UCSD-AML1 (cell line): ENCODE measurements at regions not wholly inside any gene's neighbourhood (a gene's known extent, or its start where the extent isn't known, plus 50 kb on each side); places are given as distances from the start of the nearest gene placed in this dataset.
"Not testable (repeated sequence)": the region's sequence is repeated elsewhere in the genome, so short reads cannot be mapped to it uniquely, and the experiment has no call there.

Experiments
- DNase-seq: peaks from one replicate; lab custom pipeline; 2025; ENCODE audit not compliant: unreplicated experiment; lab: John Stamatoyannopoulos, UW

- no peak for DNase-seq
Measured at GRCh38 chr6:122859676-122860075, 70.6 kb downstream of the SMPDL3A start.

DNA sequence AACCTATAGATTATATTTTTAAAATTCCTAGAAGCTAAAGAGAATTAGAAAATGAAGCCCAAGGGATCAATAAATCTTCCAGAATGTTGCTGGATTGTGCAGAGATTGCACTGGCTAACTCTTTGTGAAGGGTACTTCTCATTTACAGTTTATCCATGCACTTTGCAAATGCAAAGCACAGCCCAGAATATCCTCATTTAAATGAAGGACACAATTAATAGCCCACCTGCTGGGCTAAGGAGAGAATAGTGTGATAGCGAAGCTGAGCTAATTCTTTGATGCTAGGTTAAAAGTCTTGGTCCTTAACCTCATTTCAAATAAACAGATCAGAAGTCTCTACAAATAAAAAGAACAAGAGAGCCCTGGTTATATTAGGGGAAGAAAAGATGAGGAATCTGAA lies 72.5 kb downstream of the SMPDL3A start:
- no peak for DNase-seq

GRCh38 chr6:122868137-122868536 lies 79.1 kb downstream of the SMPDL3A start:
- DNase-seq = no peak

DNA sequence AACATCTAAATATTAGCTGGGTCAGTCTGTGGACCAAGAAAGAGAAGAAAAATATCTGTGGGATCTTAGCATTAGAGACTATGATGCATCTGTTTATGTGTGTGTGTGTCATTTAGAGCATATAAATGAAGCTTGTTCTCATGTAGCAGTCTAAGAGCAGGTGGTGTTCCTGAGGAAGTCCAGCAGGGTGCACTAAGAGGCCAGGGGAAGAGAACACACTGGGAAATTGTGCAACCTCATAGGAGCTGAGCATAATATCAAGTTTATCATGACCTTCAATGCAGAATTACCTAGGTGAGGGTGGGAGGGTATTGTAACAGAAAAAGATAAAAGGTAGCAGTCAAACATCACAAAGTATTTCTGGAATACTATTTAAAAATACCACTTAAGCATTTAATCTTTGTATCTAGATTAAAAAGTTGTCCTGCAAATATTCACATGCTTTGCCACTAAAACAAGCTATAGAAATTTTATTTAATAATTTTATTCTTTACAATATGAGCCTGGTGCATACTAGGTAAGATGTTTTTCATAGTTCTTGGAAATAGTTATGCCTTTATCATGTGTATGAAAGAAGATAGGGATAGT lies 80.5 kb downstream of the SMPDL3A start:
- DNase-seq = peak; percentile 10

DNA sequence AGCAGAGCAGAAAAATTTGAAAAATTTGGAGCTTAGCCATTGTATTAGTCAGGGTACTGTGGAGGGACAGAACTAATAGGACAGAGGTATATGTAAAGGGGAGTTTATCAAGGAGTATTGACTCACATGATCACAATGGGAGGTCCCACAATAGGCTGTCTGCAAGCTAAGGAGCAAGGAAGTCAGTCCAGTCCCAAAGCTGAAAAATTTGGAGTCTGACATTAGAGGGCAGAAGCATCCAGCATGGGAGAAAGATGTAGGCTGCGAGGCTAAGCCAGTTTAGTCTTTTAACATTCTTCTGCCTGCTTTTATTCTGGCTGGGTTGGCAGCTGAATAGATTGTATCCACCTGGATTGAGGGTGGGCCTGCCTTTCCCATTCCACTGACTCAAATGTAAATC lies 82.0 kb downstream of the SMPDL3A start:
- DNase-seq = no peak

- no peak for DNase-seq
Measured at GRCh38 chr6:122872311-122872710, 83.3 kb downstream of the SMPDL3A start.

- DNase-seq = no peak
Measured at GRCh38 chr6:122877302-122877701, 88.2 kb downstream of the SMPDL3A start.

GRCh38 chr6:122878796-122879195 lies 89.7 kb downstream of the SMPDL3A start:
- DNase-seq = no peak

- DNase-seq = no peak
Measured at GRCh38 chr6:122886481-122886880, 97.4 kb downstream of the SMPDL3A start.

- DNase-seq = no peak
Measured at GRCh38 chr6:122887941-122888340, 98.9 kb downstream of the SMPDL3A start.

GRCh38 chr6:122888680-122889079 lies 99.6 kb downstream of the SMPDL3A start:
- DNase-seq = not testable (repeated sequence)

DNA sequence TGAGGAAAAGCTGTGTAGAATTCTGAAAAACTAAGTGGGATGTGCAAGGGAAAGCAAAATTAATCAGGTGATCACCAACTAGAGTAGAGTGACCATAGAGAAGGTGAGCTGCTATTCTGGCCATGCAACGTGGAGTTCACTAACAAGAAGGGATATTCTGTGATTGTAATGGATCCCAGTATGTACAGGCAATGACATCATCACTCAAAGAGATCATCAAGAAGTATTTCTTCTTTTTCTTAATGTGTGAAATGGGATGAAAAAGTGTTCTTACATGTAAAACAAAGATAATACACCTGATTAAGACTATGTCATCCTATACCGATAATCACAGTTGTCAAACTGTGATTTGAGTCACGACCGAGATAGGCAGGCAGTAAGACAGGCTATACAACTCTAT lies 101.2 kb downstream of the SMPDL3A start:
- no peak for DNase-seq

DNA sequence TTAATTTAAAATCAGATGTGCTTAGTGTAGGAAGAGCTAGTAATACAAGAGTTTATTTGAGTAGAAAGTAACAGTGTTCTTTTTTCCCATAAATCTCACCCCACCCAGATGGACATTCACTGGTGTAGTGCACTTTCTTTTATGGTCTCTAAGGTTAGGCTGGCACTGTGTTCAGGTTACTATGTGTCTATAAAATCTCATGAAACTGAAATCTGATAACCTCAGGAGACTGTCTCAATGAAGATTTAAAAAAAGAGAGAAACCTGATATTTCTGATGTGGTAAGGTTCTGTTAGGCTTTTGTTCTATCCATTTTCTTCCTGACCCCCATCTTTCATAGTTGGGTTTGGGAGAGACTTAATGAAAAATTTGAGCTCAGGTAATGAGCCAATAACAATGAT lies 101.2 kb upstream of the CLVS2 start:
- no peak for DNase-seq

- no peak for DNase-seq
Measured at GRCh38 chr6:122902326-122902725, 93.7 kb upstream of the CLVS2 start.

GRCh38 chr6:122903266-122903915 lies 92.6 kb upstream of the CLVS2 start:
- DNase-seq = no peak

GRCh38 chr6:122904166-122904565 lies 91.9 kb upstream of the CLVS2 start:
- DNase-seq = no peak

- no peak for DNase-seq
Measured at GRCh38 chr6:122913558-122913957, 82.5 kb upstream of the CLVS2 start.

- DNase-seq = no peak
Measured at GRCh38 chr6:122918714-122919113, 77.3 kb upstream of the CLVS2 start.

GRCh38 chr6:122930252-122931180 lies 65.5 kb upstream of the CLVS2 start:
- no peak for DNase-seq

- no peak for DNase-seq
Measured at GRCh38 chr6:122931916-122932315, 64.1 kb upstream of the CLVS2 start.

GRCh38 chr6:122944936-122945335 lies 51.1 kb upstream of the CLVS2 start:
- not testable (repeated sequence) for DNase-seq
